NB4 (cell line): ENCODE measurements at regions not wholly inside any gene's neighbourhood (a gene's known extent, or its start where the extent isn't known, plus 50 kb on each side); places are given as distances from the start of the nearest gene placed in this dataset.

ENCODE experiments used
- POLR2A ChIP-seq: IDR thresholded peaks from 2 replicates; pipeline ENCODE4 v1.6.1; 2011; ENCODE audit warnings: mild to moderate bottlenecking; ENCODE audit not compliant: insufficient read length; ENCODE audit errors: extremely low read depth
- TF ChIP-seq, protein P1 (sequence below): IDR thresholded peaks from one replicate; pipeline ENCODE4 v1.5.1; 2012; ENCODE audit warnings: low read depth, low read length
- TF ChIP-seq, protein P2 (sequence below): IDR thresholded peaks from 2 replicates; pipeline ENCODE4 v1.6.1; 2011; ENCODE audit warnings: low read depth, low read length

DNA sequence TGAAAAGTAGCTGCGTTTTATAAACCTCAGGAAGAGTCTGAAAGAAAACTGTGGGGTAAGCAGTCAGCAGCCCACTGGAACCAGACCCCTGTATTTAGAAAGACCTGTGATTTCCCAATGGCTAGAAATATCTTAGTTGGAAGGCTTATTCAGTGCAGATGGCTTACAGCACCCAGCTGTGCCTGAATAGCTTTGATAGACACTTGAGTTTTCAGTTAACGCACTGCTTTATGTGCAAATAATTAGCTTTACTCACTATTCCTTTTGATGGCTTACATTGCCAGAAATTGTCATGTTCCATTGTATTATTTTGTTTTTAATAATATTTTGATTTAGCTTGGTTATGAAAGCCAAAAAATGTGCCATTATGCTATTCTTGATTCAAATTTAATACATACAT lies 465.3 kb upstream of the SYNCRIP start:
- TF ChIP-seq, protein P1, sequence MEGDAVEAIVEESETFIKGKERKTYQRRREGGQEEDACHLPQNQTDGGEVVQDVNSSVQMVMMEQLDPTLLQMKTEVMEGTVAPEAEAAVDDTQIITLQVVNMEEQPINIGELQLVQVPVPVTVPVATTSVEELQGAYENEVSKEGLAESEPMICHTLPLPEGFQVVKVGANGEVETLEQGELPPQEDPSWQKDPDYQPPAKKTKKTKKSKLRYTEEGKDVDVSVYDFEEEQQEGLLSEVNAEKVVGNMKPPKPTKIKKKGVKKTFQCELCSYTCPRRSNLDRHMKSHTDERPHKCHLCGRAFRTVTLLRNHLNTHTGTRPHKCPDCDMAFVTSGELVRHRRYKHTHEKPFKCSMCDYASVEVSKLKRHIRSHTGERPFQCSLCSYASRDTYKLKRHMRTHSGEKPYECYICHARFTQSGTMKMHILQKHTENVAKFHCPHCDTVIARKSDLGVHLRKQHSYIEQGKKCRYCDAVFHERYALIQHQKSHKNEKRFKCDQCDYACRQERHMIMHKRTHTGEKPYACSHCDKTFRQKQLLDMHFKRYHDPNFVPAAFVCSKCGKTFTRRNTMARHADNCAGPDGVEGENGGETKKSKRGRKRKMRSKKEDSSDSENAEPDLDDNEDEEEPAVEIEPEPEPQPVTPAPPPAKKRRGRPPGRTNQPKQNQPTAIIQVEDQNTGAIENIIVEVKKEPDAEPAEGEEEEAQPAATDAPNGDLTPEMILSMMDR = no peak
- TF ChIP-seq POLR2A = no peak
- TF ChIP-seq, protein P2, sequence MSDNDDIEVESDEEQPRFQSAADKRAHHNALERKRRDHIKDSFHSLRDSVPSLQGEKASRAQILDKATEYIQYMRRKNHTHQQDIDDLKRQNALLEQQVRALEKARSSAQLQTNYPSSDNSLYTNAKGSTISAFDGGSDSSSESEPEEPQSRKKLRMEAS = no peak
